Loucy (cell line): ENCODE measurements at regions not wholly inside any gene's neighbourhood (a gene's known extent, or its start where the extent isn't known, plus 50 kb on each side); places are given as distances from the start of the nearest gene placed in this dataset.

ENCODE experiments used
- H2AFZ ChIP-seq: fragments of 200-600 bp; sonication (generic); 2 replicates; pipeline ENCODE4 v1.6.0; 2016; ENCODE audit warnings: antibody characterized with exemption, mild to moderate bottlenecking, low read length, moderate library complexity
- H3F3A ChIP-seq: fragments of 200-600 bp; 2 replicates; pipeline ENCODE4 v1.6.0; 2016; ENCODE audit warnings: antibody characterized with exemption, low read depth, mild to moderate bottlenecking
- H3K27me3 ChIP-seq: fragments of 200-600 bp; sonication (generic); 2 replicates; pipeline ENCODE4 v1.6.1; 2014; ENCODE audit warnings: low read length, mild to moderate bottlenecking; ENCODE audit not compliant: insufficient read depth, poor library complexity, severe bottlenecking
- H3K36me3 ChIP-seq: fragments of 200-600 bp; sonication (generic); 2 replicates; pipeline ENCODE4 v1.6.1; 2016; ENCODE audit warnings: low read length; ENCODE audit not compliant: insufficient read depth
- H3K4me1 ChIP-seq: fragments of 200-600 bp; sonication (generic); 2 replicates; pipeline ENCODE4 v1.5.1; 2014; ENCODE audit warnings: low read length, mild to moderate bottlenecking; ENCODE audit not compliant: insufficient read depth, poor library complexity, severe bottlenecking
- H3K4me2 ChIP-seq: fragments of 200-600 bp; sonication (generic); 2 replicates; pipeline ENCODE4 v1.6.0; 2014; ENCODE audit warnings: antibody characterized with exemption, low read length, low read depth, mild to moderate bottlenecking; ENCODE audit not compliant: poor library complexity, severe bottlenecking
- H3K4me3 ChIP-seq: fragments of 200-600 bp; sonication (generic); 2 replicates; pipeline ENCODE4 v1.5.1; 2014; ENCODE audit warnings: low read length, mild to moderate bottlenecking, mixed read lengths; ENCODE audit not compliant: poor library complexity, severe bottlenecking
- H3K79me2 ChIP-seq: fragments of 200-600 bp; sonication (generic); 2 replicates; pipeline ENCODE4 v1.6.1; 2014; ENCODE audit warnings: low read length; ENCODE audit not compliant: insufficient read depth
- H3K9ac ChIP-seq: fragments of 200-600 bp; sonication (generic); 2 replicates; pipeline ENCODE4 v1.6.0; 2014; ENCODE audit warnings: mild to moderate bottlenecking, low read depth, low read length, moderate library complexity; ENCODE audit not compliant: poor library complexity, severe bottlenecking
- H3K9me2 ChIP-seq: fragments of 200-600 bp; sonication (generic); replicated peaks from 2 replicates; pipeline ENCODE4 v1.6.1; 2016; ENCODE audit warnings: low read depth, low read length, mixed read lengths
- H3K9me3 ChIP-seq: fragments of 200-600 bp; sonication (generic); 2 replicates; pipeline ENCODE4 v1.6.1; 2014; ENCODE audit warnings: mild to moderate bottlenecking, antibody characterized with exemption, low read length, low read depth; ENCODE audit not compliant: insufficient read depth
- H4K20me1 ChIP-seq: fragments of 200-600 bp; sonication (generic); 2 replicates; pipeline ENCODE4 v1.6.0; 2014; ENCODE audit warnings: antibody characterized with exemption, low read length, mild to moderate bottlenecking; ENCODE audit not compliant: insufficient read depth, poor library complexity, severe bottlenecking
- CTCF ChIP-seq: fragments of 200-600 bp; sonication (generic); conservative IDR thresholded peaks from 2 replicates; pipeline ENCODE4 v1.5.1; 2014; ENCODE audit warnings: mild to moderate bottlenecking, antibody characterized with exemption, low read length
- EZH2phosphoT487 ChIP-seq: fragments of 200-600 bp; IDR thresholded peaks from 2 replicates; pipeline ENCODE4 v1.6.1; 2018; ENCODE audit warnings: antibody characterized with exemption, mild to moderate bottlenecking, moderate library complexity, borderline replicate concordance

DNA sequence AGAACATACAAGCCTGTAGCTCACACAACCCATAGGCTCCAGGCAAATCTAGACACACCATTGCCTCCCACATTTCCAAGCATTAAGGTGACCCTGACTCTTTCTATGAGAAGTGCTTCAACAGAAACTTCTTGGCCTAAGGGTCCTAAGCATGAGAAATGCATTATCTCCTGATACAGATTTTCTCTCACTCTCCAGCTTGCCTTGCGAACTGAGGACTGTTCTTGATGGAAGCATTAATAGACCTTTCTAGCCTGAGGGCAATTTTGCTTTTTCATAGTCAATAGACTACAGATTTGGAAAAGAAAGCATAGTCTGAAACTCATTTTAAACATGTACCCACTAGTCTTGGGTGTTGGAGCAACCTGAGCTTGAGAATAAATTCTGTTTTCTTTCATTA is 1801.3 kb upstream of the PCDH7 start:
- Histone ChIP-seq H3K9me3 (no peaks in the 10 kb centered on the region), H3K27me3 (no peaks in the 10 kb centered on the region), H3K79me2 (no peaks in the 10 kb centered on the region), H3F3A (no peaks in the 10 kb centered on the region), H2AFZ (no peak overlapping the region), H3K9ac (no peak overlapping the region), H3K4me3 (no peak overlapping the region), H4K20me1 (no peaks in the 10 kb centered on the region), H3K4me2 (no peak overlapping the region), H3K36me3 (no peaks in the 10 kb centered on the region), H3K9me2 (no peaks in the 10 kb centered on the region), H3K4me1 (no peaks in the 10 kb centered on the region)
- TF ChIP-seq EZH2phosphoT487: no peak
- no peak for TF ChIP-seq CTCF

- Histone ChIP-seq H3K9ac (no peak overlapping the region), H3K9me3 (no peaks in the 10 kb centered on the region), H3K79me2 (no peaks in the 10 kb centered on the region), H3K4me2 (no peak overlapping the region), H3K36me3 (no peaks in the 10 kb centered on the region), H2AFZ (no peak overlapping the region), H3K9me2 (no peaks in the 10 kb centered on the region), H3F3A (no peaks in the 10 kb centered on the region), H3K27me3 (no peaks in the 10 kb centered on the region), H3K4me1 (no peaks in the 10 kb centered on the region), H4K20me1 (no peaks in the 10 kb centered on the region), H3K4me3 (no peak overlapping the region)
- TF ChIP-seq CTCF: no peak
- TF ChIP-seq EZH2phosphoT487: no peak
Measured at GRCh38 chr4:28921886-28922285, 1798.3 kb upstream of the PCDH7 start.

DNA sequence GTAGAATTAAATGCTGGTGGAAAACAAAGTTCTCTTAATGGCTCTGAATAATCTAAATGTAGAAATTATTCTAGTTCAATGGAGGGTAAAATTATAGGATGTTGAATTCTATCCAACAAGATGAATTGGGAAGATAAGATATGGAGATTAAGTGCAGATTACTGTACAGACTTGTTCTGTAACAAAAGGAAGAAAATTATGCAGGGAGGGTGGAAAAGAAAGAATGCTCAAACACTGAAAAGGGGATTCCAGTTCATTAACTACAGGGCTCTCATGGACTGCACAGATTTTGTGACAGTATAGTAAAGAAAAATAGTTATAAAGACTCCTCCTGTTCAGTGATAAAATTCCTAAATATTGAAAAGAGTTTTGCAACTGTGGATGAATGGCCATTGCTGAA is 1794.0 kb upstream of the PCDH7 start:
- Histone ChIP-seq H3K9me2 (no peaks in the 10 kb centered on the region), H2AFZ (no peak overlapping the region), H3K4me1 (no peaks in the 10 kb centered on the region), H3F3A (no peaks in the 10 kb centered on the region), H3K9ac (no peak overlapping the region), H3K79me2 (no peaks in the 10 kb centered on the region), H3K27me3 (no peaks in the 10 kb centered on the region), H3K4me2 (no peak overlapping the region), H3K9me3 (no peaks in the 10 kb centered on the region), H4K20me1 (no peaks in the 10 kb centered on the region), H3K36me3 (no peaks in the 10 kb centered on the region), H3K4me3 (no peak overlapping the region)
- no peak for TF ChIP-seq CTCF
